Frontal cortex (tissue), 3 donors: ENCODE measurements at regions not wholly inside any gene's neighbourhood (a gene's known extent, or its start where the extent isn't known, plus 50 kb on each side); places are given as distances from the start of the nearest gene placed in this dataset.
"Not testable (repeated sequence)": the region's sequence is repeated elsewhere in the genome, so short reads cannot be mapped to it uniquely, and the experiment has no call there.

Experiments used
- DNase-seq, 2 donors: peaks; one replicate each; pipeline ENCODE4 v3.0.0; 2012; ENCODE audit warnings: low spot score in 2 of 2
- FAIRE-seq: peaks from 2 replicates; lab custom pipeline; 2012; peaks lifted over from hg19 to GRCh38; lab: Jason Lieb, UNC
- donor health status: control.
- donor health status: control.
- donor health status: control.

DNA sequence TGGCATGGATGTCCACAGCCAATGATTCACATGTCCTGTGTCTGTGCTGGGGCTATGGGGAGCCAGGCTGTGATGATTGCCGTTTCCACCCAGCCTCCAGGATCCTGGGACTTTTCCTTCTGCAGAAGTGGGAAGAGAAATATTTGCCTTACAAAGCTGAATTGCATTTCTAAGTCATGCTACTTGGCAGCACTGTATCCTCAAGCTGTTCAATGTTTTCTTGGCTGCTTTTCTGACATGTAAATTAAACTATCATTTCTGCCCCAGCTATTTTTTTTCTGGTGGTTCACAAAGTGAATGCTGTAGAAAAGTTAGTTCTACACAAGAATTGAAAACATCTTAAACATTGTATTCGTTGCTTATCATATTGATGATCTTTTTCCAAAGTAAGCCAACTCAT, 51.9 kb upstream of the TCERG1L start:
- DNase-seq, result no peak

DNA sequence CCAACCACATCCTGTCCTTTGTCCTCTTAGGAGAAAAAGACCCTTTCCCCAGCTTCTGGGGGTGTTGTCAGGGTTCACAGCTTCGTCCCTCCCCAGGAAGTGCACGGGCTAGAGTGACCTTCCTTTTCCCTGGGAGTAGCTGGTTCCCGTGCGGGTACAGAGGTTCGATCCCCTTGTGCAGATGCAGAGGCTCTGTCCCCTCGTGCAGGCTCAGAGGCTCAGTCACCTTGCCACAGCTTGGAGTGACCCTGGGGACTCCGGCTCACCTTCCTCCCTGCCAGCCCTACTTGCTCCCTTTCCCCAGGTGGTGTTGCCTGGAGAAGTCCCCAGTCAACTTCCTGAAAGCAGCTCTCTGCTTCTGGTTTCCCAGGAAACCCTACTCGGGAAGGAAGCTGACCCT, 60.0 kb upstream of the TCERG1L start:
- no peak for DNase-seq
- no peak for FAIRE-seq

More for the DNA sequence above, 51.9 kb upstream of the TCERG1L start:
- no peak for FAIRE-seq

DNA sequence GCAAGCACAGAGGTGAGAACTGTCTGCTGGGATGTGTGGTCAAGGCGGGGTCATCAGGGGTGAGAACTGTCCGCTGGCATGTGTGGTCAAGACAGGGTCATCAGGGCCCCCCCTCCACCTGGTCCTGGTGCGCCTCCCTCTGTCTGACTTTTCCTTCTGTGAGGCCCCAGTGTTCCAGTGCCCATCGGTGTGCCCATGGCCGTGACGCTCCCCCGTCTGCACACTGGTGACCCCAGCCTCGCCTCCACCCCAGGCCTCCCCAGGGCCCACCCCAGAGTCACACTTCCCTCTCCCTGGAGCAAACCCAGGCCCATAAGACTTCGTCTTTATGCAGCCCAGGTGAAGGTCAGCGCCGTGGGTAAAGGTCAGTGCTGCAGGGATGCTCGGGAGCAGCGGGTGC, 70.1 kb upstream of the TCERG1L start:
- DNase-seq (no peak), FAIRE-seq (no peak)

GRCh38 chr10:131385161-131385872, 73.8 kb upstream of the TCERG1L start:
- not testable (repeated sequence) for FAIRE-seq, DNase-seq

DNA sequence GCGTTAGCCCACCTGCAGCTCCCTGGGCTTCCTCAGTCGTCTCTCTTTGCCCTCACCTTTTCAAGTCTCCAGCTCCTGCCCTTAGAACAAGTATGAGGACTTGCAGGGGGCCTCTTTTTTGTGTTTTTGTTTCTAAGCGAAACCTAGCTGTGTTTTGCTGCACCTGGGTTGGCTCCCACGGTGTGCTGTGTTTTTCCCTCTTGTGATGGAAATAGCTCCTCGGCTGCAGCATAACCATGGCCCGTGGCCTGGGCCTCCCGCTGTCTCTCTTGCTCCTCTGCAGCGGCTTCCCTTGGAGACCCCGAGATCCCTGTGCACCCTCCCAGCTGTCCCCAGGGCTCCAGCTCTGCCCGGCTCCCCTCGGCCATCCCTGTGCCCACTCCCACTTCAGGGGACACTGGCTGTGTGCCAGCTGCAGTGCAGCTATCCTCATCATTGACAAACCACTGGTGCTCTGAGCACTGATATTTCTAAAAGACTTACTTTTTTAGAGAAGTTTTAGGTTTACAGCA, 75.6 kb upstream of the TCERG1L start:
- DNase-seq (no peak), FAIRE-seq (no peak)

DNA sequence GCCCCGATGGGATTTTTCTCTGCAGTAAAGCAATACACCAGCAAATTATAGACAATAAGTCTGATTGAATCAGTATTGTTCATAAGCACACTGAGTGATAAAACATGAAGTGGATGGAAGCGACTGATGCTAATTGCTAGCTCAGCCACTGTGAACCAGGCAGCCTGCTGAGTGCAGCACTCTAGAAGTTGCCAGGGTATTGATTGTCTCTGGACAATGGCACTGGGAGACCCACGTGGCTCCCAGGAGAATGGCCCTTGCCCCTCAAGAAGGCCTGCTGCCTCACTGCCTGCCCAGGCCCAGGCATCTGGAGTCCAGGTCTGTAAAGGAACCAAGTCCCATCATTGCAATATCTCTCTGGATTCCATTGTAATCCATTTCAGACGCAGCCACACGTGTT, 80.4 kb upstream of the TCERG1L start:
- FAIRE-seq, result no peak
- no peak for DNase-seq

DNA sequence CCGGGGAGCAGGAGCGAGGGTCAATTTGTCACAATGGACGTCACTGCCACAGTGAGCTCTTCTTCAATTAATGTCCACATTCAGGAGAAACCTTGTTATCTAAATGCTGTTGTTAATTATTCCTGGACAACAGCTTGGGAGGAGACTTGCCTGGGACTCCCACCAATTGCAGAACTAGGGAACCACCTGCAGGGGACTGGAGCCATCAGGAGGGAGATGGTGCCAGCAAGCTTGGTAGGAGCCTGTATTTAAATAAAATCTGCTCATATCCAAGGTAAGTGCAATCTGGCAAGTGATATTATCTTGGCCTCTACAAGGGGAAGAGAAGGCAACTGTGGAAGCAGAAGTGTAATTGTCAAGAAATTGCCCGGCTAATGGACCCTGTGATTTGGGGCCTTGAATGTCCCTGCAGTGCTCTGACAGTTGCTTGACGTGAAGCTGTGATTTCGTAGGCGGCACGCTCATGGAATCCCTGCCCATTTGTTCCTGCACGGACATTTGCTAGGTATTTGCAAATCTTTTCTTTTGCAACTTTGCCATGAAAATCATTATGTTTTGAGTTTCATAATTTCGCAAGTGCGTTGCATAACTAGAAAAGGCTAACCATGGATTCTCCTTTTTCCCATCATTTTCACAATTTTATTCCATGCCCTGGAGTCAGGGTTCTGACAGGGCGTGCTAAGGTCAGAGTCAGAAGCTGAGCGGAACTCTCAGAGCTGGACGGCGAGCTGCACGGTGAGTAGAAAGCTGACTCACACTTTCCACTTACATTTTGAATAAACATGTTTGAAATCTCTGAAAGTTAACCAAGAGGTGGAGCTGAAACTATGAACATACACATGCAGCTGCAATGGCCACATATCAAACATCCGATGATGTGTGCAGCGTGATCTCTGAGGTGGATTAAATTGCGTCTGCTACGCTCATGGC, 84.9 kb upstream of the TCERG1L start:
- no peak for DNase-seq
- FAIRE-seq, result no peak

DNA sequence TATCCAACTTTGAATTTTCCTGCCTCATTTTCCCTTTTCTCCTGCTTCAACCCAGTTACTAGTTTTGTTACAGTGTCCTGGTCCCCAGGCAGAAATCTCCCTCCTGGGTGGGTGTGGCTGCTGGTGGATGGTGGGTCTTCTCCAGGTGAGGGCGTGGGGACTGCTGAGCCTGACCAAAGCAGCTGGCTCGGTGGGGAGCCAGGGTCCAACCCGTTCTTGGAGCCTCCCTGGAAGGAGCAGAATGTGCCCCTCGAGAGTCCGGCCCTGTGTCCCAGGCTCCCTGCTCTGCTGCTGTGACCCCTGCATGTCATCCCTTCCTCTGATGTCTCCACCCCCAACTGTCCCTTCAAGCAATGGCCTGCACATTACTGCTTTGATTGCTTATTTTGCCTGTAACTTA, 86.6 kb upstream of the TCERG1L start:
- no peak for FAIRE-seq
- DNase-seq, result no peak

DNA sequence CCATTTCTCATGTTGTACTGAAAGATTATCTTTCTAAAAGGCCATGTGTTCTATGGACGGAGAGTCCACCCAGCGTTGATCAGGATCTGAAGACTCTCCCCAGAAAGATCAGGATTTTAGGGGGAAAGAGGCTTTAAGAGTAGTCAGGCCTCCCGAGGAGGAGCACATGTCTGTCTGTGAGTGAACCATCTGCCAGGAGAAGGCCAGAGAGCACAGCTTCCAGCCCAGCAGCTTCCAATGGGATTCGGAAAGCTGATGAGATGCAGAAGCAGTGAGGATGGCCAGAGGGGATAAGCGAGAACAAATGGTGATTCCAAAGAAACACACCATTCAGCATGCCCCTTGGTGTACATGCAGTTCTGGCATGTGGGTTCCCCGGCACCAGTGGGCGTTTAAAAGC, 88.5 kb upstream of the TCERG1L start:
- no peak for FAIRE-seq
- no peak for DNase-seq

- FAIRE-seq (no peak), DNase-seq (no peak)
Measured at GRCh38 chr10:131400513-131400912, 89.0 kb upstream of the TCERG1L start.

GRCh38 chr10:131402771-131403650, 91.5 kb upstream of the TCERG1L start:
- DNase-seq (no peak), FAIRE-seq (no peak)

DNA sequence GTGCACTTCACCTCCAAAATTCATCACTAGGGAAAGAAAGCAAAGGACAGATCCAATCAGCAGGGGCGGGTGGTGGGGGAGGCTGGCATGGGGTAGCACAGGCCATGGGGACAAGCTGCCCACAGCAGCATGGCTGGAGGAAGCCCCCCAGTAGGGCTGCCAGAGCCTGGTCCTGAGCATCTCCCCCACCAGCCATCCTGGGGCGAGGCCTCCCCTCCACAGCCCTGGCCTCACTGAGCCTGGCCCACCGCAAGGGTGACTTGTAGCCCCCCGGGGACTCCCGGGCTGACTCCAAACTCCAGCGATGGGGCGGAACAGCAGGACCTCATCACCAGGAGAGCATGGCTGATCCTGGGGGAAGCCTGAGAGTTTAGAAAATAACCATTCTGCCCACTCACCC, 92.4 kb upstream of the TCERG1L start:
- DNase-seq, result no peak
- FAIRE-seq, result no peak

DNA sequence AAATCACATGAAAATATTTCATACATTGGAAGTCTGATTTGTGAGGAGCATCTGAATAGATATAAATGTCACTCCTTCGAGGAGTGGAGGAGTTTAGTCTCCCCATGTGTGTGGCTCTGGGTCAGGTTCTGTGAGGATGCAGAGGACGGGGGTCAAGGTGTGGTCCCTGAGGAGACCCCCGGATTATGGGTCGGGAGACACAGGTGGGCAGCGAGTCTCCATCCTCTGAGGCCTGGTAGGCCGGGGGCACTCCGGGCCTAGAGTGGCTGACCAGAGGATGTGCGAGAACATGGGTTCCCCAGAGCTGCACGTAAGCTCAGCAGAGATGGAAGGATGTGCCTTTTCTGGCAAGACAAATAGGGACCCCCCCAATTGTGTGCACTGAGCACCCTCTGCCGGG, 93.4 kb upstream of the TCERG1L start:
- DNase-seq (no peak), FAIRE-seq (no peak)

GRCh38 chr10:131406676-131407392, 95.3 kb upstream of the TCERG1L start:
- no peak for DNase-seq
- no peak for FAIRE-seq

GRCh38 chr10:131418681-131419080, 107.2 kb upstream of the TCERG1L start:
- FAIRE-seq (no peak), DNase-seq (no peak)

DNA sequence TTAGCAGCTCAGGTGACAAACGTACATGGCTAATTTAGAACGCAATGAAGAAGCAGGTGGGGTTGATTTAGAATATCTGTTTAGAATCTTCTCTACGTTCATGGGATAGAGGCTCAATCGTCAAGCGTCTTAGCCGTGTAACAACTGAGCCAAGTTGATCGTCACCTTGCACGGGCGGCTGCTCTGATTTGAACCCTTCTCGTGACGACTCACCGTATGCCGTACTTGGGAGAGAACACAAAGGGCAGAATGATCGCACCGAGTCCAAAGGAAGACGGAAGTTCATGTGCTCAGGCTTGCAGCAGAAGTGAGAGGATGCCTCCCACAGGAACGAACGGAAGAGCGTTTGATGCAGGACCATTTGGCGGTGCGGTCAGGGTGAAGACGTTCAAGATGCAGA, 108.3 kb upstream of the TCERG1L start:
- FAIRE-seq, result no peak

GRCh38 chr10:131420867-131421266, 109.3 kb upstream of the TCERG1L start:
- no peak for FAIRE-seq
- DNase-seq, result no peak

More for the DNA sequence above, 108.3 kb upstream of the TCERG1L start:
- DNase-seq, result no peak

DNA sequence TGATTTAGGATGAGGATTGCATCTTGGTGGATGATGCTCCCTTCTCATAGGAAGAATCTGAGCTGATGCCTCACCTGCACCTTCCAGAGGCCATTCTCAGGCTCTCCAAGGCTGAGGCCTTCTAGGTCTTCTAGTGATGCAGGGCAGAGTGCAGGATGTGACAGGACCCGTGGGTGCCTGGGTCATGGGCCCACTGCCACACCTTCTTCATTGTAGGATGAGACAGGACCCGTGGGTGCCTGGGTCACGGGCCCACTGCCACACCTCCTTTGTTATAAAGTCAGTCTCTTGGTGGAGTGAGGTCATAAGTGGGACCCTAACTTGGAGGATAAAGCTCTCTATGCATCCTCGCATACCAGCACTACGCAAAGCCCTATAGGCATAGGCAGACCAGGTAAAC, 109.9 kb upstream of the TCERG1L start:
- DNase-seq, result no peak
- FAIRE-seq, result no peak

GRCh38 chr10:131422731-131423130, 111.2 kb upstream of the TCERG1L start:
- FAIRE-seq (no peak), DNase-seq (no peak)
